ENCODE measurements at regions not wholly inside any gene's neighbourhood (a gene's known extent, or its start where the extent isn't known, plus 50 kb on each side); places are given as distances from the start of the nearest gene placed in this dataset.
A peak's percentile ranks its signal among the peaks of the same experiment; 100 is the strongest.

GRCh38 chr20:56173438-56173837 lies 75.1 kb upstream of the MC3R start:
- no peak for DNase-seq

- DNase-seq, result no peak
These were observed 74.1 kb upstream of the MC3R start for GRCh38 chr20:56174416-56174815.

- DNase-seq, result no peak
These were observed 72.6 kb upstream of the MC3R start for GRCh38 chr20:56175884-56176283.

GRCh38 chr20:56178219-56178618 lies 70.3 kb upstream of the MC3R start:
- no peak for DNase-seq

- no peak for DNase-seq
These were observed 69.5 kb upstream of the MC3R start for GRCh38 chr20:56179051-56179450.

- DNase-seq, result peak in 1 of 58 donors; percentile 3
These were observed 66.9 kb upstream of the MC3R start for GRCh38 chr20:56181583-56181982.

GRCh38 chr20:56187534-56188165 lies 60.9 kb upstream of the MC3R start:
- peak in 14 of 58 donors; percentile 2 to 17 (median 4) for DNase-seq

GRCh38 chr20:56194042-56194441 lies 54.5 kb upstream of the MC3R start:
- no peak for DNase-seq

GRCh38 chr20:56195946-56196345 lies 52.6 kb upstream of the MC3R start:
- DNase-seq, result no peak
